ENCODE measurements at regions not wholly inside any gene's neighbourhood (a gene's known extent, or its start where the extent isn't known, plus 50 kb on each side); places are given as distances from the start of the nearest gene placed in this dataset.

GRCh38 chr16:73683804-73684203 lies 612.8 kb upstream of the PSMD7 start:
- no peak for DNase-seq (ENCODE audit: low spot score)

GRCh38 chr16:73672135-73672534 lies 624.2 kb upstream of the ZFHX3 start:
- no peak for DNase-seq (ENCODE audit: low spot score)

- DNase-seq (ENCODE audit: low spot score) = no peak
Observed at GRCh38 chr16:73670836-73671820, 623.2 kb upstream of the ZFHX3 start.

GRCh38 chr16:73669535-73670274 lies 621.8 kb upstream of the ZFHX3 start:
- DNase-seq (ENCODE audit: low spot score) = no peak

GRCh38 chr16:73663720-73664119 lies 615.8 kb upstream of the ZFHX3 start:
- no peak for DNase-seq (ENCODE audit: low spot score)

GRCh38 chr16:73636196-73636595 lies 588.3 kb upstream of the ZFHX3 start:
- no peak for DNase-seq (ENCODE audit: low spot score)

GRCh38 chr16:73629011-73629410 lies 581.1 kb upstream of the ZFHX3 start:
- DNase-seq (ENCODE audit: low spot score) = no peak

- no peak for DNase-seq (ENCODE audit: low spot score)
Observed at GRCh38 chr16:73617738-73618137, 569.8 kb upstream of the ZFHX3 start.

- DNase-seq (ENCODE audit: low spot score) = no peak
Observed at GRCh38 chr16:73616770-73617169, 568.8 kb upstream of the ZFHX3 start.

GRCh38 chr16:73616166-73616753 lies 568.3 kb upstream of the ZFHX3 start:
- DNase-seq (ENCODE audit: low spot score) = no peak

GRCh38 chr16:73615071-73615940 lies 567.4 kb upstream of the ZFHX3 start:
- DNase-seq (ENCODE audit: low spot score) = no peak

- DNase-seq (ENCODE audit: low spot score) = no peak
Observed at GRCh38 chr16:73614131-73614530, 566.2 kb upstream of the ZFHX3 start.

- no peak for DNase-seq (ENCODE audit: low spot score)
Observed at GRCh38 chr16:73610605-73611156, 562.8 kb upstream of the ZFHX3 start.

- no peak for DNase-seq (ENCODE audit: low spot score)
Observed at GRCh38 chr16:73610160-73610559, 562.2 kb upstream of the ZFHX3 start.

- no peak for DNase-seq (ENCODE audit: low spot score)
Observed at GRCh38 chr16:73608911-73609310, 561.0 kb upstream of the ZFHX3 start.

- DNase-seq (ENCODE audit: low spot score) = no peak
Observed at GRCh38 chr16:73605309-73605708, 557.4 kb upstream of the ZFHX3 start.

GRCh38 chr16:73601911-73602310 lies 554.0 kb upstream of the ZFHX3 start:
- DNase-seq (ENCODE audit: low spot score) = no peak

- DNase-seq (ENCODE audit: low spot score) = no peak
Observed at GRCh38 chr16:73599870-73600269, 551.9 kb upstream of the ZFHX3 start.

GRCh38 chr16:73599351-73599750 lies 551.4 kb upstream of the ZFHX3 start:
- no peak for DNase-seq (ENCODE audit: low spot score)

- no peak for DNase-seq (ENCODE audit: low spot score)
Observed at GRCh38 chr16:73584157-73584556, 536.2 kb upstream of the ZFHX3 start.

- DNase-seq (ENCODE audit: low spot score) = peak; percentile 55
Observed at GRCh38 chr16:73572135-73572828, 524.4 kb upstream of the ZFHX3 start.

Data from ecto neural progenitor cell (in vitro differentiated cells).